NCI-H526 treated with DMSO at 0.1 percent for 48 hours (cell line): ENCODE measurements at regions not wholly inside any gene's neighbourhood (a gene's known extent, or its start where the extent isn't known, plus 50 kb on each side); places are given as distances from the start of the nearest gene placed in this dataset.

Experiments used
- DNase-seq: peaks from one replicate; lab custom pipeline; 2025; lab: John Stamatoyannopoulos, UW

GRCh38 chr1:117678246-117678977 lies 72.6 kb downstream of the TENT5C start:
- DNase-seq = no peak

DNA sequence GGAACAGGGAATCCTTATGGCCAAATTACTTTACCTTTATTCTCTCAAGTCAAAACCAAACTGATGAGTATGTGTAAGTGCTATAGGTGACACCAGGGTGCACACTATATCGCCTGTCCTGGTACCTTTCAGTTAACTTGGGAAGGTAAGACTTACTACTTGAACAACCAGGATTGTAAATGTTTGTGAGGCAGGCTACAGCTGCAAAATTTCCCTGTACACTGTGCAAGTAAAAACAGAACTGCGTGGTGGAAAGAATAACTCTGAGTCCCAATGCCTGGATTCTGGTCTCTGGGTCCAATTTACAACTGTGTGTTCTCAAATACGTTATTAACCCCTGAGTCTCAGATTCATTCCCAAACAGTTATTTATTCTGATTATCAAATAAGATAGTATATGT lies 73.5 kb downstream of the TENT5C start:
- no peak for DNase-seq

DNA sequence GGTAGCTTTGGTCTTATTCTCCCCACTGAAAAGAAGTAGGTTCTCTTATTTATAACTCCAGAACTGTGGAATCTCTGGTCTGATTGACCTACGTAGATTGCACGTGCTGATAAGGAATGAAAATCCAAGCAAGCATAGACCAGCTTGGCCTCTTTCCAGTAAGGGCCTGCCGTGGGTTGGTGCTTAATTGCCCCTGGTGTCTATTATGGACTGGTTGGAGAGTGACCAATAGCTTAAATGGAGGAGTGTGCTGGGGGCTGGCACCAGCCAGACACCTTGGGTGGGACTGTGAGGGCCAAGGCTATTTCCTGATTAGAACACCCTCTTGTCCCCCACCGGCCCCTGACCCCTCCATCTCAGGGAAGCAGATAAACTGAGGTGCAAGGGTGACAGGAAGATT lies 74.0 kb downstream of the TENT5C start:
- DNase-seq = no peak

DNA sequence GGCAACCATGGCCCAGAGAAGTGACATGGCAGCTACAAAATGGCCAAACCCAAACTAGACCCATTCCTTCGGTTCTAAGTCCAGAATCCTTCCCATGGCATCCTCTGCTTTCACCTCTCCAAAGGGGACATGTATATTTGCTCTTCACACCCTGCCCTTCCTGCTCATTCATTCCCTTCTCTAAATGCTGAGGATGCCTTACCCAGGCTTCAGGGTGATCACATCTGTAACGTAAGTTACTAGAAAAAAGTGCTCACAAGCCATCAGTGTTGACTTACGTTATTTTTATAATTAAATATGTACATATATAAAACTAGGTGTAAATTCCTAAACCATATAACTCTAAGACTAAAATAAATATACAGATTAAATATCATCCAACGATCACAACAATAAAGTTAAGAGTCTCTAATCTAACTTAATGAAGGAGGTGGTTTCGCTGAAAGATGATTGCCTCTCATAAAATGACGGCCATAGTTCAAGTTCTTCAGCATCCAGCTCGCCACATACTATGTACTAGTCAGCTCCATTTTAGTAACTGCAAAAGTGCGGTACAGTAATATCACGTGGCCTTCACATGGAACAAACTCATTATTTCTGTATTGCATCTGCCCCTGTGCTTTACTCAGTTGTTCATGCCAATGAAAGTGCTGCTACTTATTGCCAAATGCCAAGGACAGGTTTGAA lies 74.6 kb downstream of the TENT5C start:
- no peak for DNase-seq

- DNase-seq = no peak
Observed at GRCh38 chr1:117681093-117681900, 75.4 kb downstream of the TENT5C start.

DNA sequence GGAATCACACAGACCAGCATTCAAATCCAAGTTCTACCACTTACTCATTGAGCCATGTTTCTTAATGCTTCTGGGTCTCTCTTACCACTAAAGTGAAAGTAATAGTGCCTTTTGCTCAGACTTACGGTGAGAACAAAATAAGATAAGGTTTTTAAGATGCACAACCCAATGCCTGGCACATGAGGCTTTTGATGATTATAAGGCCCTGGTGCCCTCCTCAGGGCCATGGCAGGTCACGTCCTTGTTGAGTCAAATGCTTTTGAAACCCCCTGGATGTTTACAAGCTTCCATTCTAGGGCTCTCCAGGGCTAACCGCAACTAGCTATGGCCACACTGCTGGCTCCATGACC lies 76.0 kb downstream of the TENT5C start:
- no peak for DNase-seq

GRCh38 chr1:117682372-117682771 lies 76.5 kb downstream of the TENT5C start:
- DNase-seq = no peak

DNA sequence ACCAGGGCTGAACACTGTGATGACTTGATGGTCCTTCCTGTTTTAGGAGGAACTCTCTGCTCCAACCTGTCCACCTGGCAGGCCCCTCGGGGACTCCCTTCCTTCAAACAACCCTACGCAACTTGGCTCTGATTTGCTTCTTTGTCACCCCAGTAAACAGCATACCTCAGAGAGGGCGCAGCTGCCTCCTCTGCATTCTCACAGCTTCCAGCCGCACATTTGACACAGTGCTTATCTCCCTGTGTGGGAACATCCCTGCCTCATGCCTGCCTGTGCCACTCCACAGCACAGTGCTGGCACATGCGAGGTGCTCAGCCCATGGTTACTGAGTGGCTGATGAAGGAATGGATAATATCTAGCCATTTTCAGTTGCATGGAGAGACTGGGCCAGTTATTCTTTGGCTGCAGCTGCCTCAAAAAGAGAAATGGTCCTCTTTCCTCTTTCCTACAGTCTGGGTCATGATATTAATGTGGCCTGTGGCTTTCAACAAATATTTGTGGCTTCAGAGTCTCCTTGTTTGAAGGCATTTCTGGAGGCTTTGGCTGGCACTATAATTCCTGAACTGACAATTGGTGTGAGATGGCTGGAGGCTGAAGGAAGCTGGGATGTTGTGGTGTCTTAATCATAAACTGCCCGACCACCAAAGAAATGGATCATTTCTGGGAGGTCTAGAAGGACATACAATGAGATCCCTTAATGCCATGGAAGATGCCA lies 77.9 kb downstream of the TENT5C start:
- DNase-seq = no peak

DNA sequence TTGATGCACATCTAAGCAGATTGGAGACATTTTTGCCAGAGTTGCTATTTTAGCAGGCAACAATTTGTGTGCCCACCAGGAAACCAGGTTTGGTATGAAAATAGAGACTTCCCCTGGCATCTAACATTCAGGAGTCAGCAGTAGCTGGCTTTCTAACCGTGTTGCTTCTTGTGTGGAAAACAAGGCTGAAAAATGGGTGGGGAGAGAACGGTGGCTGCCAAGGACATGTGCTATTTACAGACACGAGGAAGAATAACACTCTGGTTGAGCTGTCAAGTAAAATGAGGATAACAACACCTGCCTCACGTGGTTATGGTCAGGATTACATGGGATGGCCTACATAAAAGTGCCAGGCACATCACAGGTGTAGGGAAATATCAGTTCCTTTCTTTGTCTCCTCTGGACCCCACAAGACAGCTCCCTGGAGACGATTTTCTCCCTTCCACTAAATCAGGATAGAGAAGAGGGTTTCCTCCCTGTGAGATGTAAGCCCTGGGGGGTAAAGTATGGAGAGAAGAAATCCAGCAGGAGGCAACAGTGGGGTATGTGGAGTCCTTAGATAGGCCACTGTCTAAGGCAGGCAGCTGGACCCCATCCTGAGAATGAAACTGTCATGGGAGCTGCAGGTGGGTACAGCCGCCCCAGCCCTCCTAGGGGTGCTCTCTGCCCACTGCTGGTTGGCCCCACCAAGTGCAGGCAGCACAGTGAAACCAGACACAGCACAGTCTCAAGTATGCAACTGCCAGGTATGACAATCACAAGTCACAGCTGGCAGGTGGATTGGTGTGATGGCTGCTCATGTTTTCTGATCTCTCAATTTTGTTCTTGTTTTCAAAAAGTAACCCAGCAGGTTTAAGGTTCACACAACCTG lies 80.3 kb downstream of the TENT5C start:
- DNase-seq = no peak

DNA sequence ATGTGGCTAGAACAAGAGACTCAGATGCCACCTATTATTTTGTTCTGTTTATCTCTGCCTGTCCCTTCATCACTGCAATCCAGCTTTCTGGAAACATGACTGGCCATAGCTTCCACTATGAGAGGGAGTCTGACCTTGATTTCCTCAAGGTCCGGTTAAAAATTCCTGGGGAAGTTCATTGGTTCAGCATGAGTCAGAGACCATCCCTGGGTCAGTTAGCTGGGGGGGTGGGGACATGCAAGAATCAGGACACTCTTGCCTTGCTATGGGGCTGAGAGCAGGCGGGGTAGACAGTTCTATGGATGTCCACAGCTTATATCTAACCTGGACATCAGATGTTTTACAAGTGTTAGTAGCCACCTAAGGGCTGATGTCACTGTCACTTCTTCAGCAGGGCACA lies 81.1 kb downstream of the TENT5C start:
- no peak for DNase-seq

GRCh38 chr1:117689997-117690625 lies 84.3 kb downstream of the TENT5C start:
- DNase-seq = no peak

DNA sequence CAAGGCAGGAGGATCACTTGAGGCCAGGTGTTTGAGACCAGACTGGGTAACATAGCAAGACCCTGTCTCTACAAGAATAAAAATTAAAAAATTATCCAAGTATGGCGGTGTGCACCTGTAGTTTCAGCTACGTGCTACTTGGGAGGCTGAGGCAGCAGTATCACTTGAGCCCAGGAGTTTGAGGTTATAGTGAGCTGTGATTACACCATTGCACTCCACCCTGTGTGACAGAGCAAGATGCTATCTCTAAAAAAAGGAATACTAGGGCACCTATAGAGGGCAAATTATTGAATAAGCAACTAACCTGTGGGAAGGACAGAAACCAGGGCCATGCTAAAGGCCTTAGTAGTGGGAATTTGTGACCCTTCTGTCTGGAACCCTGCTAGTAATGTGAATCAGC lies 86.1 kb downstream of the TENT5C start:
- DNase-seq = no peak

- no peak for DNase-seq
Observed at GRCh38 chr1:117694543-117694942, 88.7 kb downstream of the TENT5C start.

DNA sequence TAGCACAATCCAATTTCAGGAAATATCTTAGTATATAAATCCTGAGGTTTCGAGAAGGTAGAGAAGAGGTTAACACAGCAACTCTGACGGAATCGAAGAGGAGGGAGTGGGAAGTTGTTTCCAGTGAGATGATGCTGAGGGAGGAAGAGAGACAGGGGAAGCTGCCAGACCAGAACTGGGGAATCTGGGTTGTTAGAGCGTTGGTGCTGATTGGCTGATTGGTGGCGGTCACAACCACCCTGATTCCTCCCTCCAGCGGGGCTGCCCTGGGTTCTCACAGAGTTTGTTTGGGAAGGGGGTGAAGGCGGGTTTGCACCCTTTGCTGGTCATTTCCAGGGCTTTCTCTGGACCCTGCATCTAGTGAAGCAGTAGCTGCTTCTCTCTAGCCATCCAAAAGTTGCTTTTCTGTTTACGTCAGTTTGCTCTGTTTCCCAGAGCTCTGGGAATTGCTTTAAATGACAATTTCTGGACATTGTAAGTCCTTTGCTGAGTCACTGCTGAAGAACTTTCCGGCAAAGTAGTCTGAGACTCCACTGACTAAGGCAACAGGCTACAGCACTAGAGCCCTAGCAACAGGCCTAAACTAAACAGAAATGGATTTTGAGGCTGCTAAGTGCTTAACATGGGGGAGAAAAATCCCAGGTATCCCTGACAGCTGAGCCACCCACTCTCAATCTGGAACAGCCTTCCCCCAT lies 90.1 kb downstream of the TENT5C start:
- no peak for DNase-seq

GRCh38 chr1:117696561-117696960 lies 90.7 kb downstream of the TENT5C start:
- no peak for DNase-seq

DNA sequence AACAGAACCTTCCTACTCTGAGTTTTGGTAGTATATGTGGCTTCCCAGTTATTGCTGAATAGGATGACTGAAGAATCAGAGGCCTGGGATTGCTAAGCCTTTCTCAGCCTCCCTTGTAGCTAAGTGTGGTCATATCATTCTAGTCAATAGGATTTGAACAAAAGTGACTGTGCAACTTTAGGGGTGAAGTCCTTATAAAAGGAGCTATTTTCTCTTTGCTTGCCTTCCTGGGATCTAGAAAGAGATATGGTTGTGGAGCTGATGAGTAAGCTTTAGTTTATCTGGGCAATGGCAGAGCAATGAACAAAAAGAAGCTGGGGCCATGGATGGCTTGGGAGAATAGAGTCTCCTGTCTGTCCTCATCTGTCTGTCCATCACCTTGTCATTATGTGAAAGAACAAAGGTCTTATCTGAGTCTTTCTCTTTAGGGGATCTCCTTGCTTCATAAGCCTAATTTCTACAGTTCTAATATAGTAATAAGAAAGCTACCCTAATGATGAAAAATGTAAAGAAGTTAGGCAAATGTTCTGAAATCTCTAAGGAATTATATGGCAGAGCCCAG lies 91.5 kb downstream of the TENT5C start:
- DNase-seq = no peak

DNA sequence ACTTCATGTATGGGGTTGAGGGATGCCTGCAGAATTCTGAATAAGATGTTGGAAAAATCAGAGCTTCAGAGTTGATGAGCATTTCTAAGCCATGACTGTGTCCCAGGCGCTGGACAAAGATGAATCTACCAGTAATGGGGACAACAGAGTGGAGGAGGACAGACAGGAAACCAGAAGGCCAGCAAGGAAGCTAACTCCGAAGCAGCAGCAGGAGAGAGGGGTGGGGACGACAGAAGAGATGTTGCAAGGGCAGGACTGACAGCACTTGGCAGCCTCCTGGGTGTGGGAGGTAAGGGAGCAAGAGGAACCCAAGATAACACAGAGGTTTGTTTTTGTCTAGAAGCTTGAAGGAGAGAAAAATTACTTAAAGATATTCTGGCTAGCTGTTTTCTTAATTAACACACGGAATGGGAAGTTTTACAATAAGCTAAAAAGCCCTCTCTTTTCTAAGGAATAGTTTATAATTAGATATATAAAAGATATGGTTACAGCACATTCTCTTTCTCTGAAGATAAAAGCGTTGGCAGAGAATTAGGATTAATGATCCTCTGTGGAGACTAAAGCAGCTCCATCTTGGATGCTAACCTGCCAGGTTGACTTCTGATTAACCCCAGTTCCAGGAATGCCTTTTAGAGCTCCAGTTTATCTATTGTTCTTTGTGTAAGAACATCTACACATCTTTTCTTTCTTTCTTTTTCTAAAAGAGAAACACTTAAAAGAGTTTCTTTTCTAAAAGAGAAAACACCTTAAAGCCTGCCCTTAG lies 92.7 kb downstream of the TENT5C start:
- no peak for DNase-seq

DNA sequence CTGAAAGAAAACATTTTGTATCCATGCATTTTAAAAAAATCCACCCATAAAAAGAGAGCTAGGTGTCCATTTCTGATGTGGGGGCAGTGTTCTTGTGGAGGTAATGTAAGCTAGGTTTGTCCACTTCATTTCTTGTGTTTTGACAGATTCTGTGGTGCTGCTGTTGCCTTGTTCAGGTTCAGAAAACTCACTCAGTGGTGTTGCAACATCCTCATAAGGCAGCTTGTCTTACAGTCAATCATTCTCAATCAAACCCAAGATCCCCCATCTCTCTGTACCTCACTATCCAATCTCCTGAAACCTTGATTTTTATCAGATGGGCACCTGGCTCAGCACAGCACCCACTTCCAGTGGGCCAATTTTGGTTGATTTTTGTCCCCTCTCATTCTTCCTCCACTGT lies 94.1 kb downstream of the TENT5C start:
- DNase-seq = no peak

GRCh38 chr1:117702654-117703053 lies 96.8 kb downstream of the TENT5C start:
- no peak for DNase-seq
